ENCODE measurements at regions not wholly inside any gene's neighbourhood (a gene's known extent, or its start where the extent isn't known, plus 50 kb on each side); places are given as distances from the start of the nearest gene placed in this dataset.

GRCh38 chr7:17185690-17186070, 112.8 kb upstream of the AHR start:
- no peak for TF ChIP-seq CTCF (IDR thresholded peaks at IDR 0.05)
- TF ChIP-seq EZH2 (IDR thresholded peaks at IDR 0.05; ENCODE audit: borderline replicate concordance, insufficient read depth, low read depth, low read length, poor library complexity, severe bottlenecking): no peak

Data from B cell (primary cell).